CD4-positive, alpha-beta T cell (primary cell): ENCODE measurements at regions not wholly inside any gene's neighbourhood (a gene's known extent, or its start where the extent isn't known, plus 50 kb on each side); places are given as distances from the start of the nearest gene placed in this dataset.
A peak's percentile ranks its signal among the peaks of the same experiment; 100 is the strongest.

ENCODE experiments used
- ATAC-seq: fragments of 200-7000 bp; cut with Tn5 transposase; one replicate; pipeline ENCODE4 v1.10.0; 2022; ENCODE audit warnings: mild to moderate bottlenecking; ENCODE audit not compliant: poor library complexity
- CTCF ChIA-PET: fragments of 350-600 bp; sonication (Branson Sonifier 250); formaldehyde crosslinking; loops from one replicate; lab custom pipeline; 2021; ENCODE audit warnings: antibody characterized with exemption, inconsistent platforms; lab: Charles Lee
- POLR2A ChIA-PET: fragments of 350-600 bp; sonication (Branson Sonifier 250); formaldehyde crosslinking; loops from one replicate; lab custom pipeline; 2021; ENCODE audit warnings: antibody characterized with exemption, inconsistent platforms; lab: Charles Lee
- DNase-seq, 14 experiments: peaks; one replicate each; pipeline ENCODE4 v3.0.0-alpha.2; 2013 to 2020; ENCODE audit warnings: mixed read lengths in 2 of 14
- H3K27ac ChIP-seq, 2 donors: one replicate each; pipeline versions ENCODE4 v1.5.1 to v1.7.0; 2013; ENCODE audit warnings: low read length in 2 of 2, low read depth in 1 of 2, mild to moderate bottlenecking in 1 of 2
- H3K27me3 ChIP-seq, 2 experiments: 1 replicate in 1 of 2; 2 replicates in 1 of 2; pipeline versions ENCODE4 v1.6.1 to v1.7.0; 2013; ENCODE audit warnings: low read length in 2 of 2, control low read depth in 1 of 2, mild to moderate bottlenecking in 1 of 2, moderate library complexity in 1 of 2; ENCODE audit not compliant: insufficient read depth in 2 of 2, control insufficient read depth in 1 of 2
- H3K36me3 ChIP-seq: one replicate; pipeline ENCODE4 v1.6.1; 2013; ENCODE audit warnings: low read length, control low read depth; ENCODE audit not compliant: insufficient read depth
- H3K4me1 ChIP-seq: one replicate; pipeline ENCODE4 v1.6.1; 2013; ENCODE audit warnings: low read length, control low read depth; ENCODE audit not compliant: insufficient read depth
- H3K4me3 ChIP-seq: one replicate; pipeline ENCODE4 v1.5.1; 2013; ENCODE audit warnings: mild to moderate bottlenecking, low read length, moderate library complexity
- H3K9me3 ChIP-seq, 2 experiments: 1 replicate in 1 of 2; 2 replicates in 1 of 2; pipeline versions ENCODE4 v1.6.1 to v1.7.0; 2013; ENCODE audit warnings: low read length in 2 of 2, mild to moderate bottlenecking in 2 of 2, control low read depth in 1 of 2, moderate library complexity in 1 of 2; ENCODE audit not compliant: control insufficient read depth in 1 of 2, insufficient read depth in 1 of 2
- H3K27ac Mint-ChIP-seq: one replicate; pipeline ENCODE4 v1.8.0; 2020; ENCODE audit warnings: mixed read lengths
- H3K27me3 Mint-ChIP-seq: one replicate; pipeline ENCODE4 v1.8.0; 2021; ENCODE audit warnings: mixed read lengths
- H3K36me3 Mint-ChIP-seq: one replicate; pipeline ENCODE4 v1.8.0; 2021; ENCODE audit warnings: low read depth, mixed read lengths
- H3K4me1 Mint-ChIP-seq: one replicate; pipeline ENCODE4 v1.8.0; 2021; ENCODE audit warnings: low read depth, mixed read lengths
- H3K4me3 Mint-ChIP-seq: one replicate; pipeline ENCODE4 v1.8.0; 2020; ENCODE audit warnings: mild to moderate bottlenecking, mixed read lengths
- H3K9me3 Mint-ChIP-seq: one replicate; pipeline ENCODE4 v1.8.0; 2020; ENCODE audit warnings: mixed read lengths
- CTCF ChIP-seq: fragments of 200-600 bp; IDR thresholded peaks from one replicate; pipeline ENCODE4 v1.8.0; 2022; ENCODE audit warnings: antibody characterized with exemption, mild to moderate bottlenecking
- intact Hi-C, 2 experiments: fragments of 100-400 bp; cut with DNase I in 1 of 2; cut with micrococcal nuclease in 1 of 2; formaldehyde crosslinking; loops; one replicate each; pipeline versions ENCODE4 v1.15.1 to v1.9.0; 2023 to 2025; cut with DNase I, micrococcal nuclease

- Histone ChIP-seq H3K27me3 (peaks cover 8 to 17% of the 10 kb centered on the region in 2 experiments), H3K4me1 (no peaks in the 10 kb centered on the region), H3K36me3 (no peaks in the 10 kb centered on the region), H3K27ac (no peak overlapping the region), H3K9me3 (no peaks in the 10 kb centered on the region), H3K4me3 (no peak overlapping the region)
- DNase-seq (no peak), ATAC-seq (no peak)
- H3K27ac Mint-ChIP-seq, result no peak overlapping the region
- ChIA-PET POLR2A (no interaction called here), CTCF (no interaction called here)
- no peaks in the 10 kb centered on the region for H3K4me1 Mint-ChIP-seq
- peaks cover 44% of the 10 kb centered on the region for H3K27me3 Mint-ChIP-seq
- no peaks in the 10 kb centered on the region for H3K36me3 Mint-ChIP-seq
- intact Hi-C loops, result no loop called here
- no peak overlapping the region for H3K4me3 Mint-ChIP-seq
- no peaks in the 10 kb centered on the region for H3K9me3 Mint-ChIP-seq
- no peak for TF ChIP-seq CTCF
These were observed 87.8 kb upstream of the ATF3 start for GRCh38 chr1:212520746-212521145.

GRCh38 chr1:212525479-212526110 lies 83.0 kb upstream of the ATF3 start:
- Histone ChIP-seq H3K36me3 (no peaks in the 10 kb centered on the region), H3K4me1 (no peaks in the 10 kb centered on the region), H3K27ac (no peak overlapping the region), H3K9me3 (no peaks in the 10 kb centered on the region), H3K4me3 (no peak overlapping the region), H3K27me3 (peaks cover 0 to 7% of the 10 kb centered on the region in 2 experiments)
- ATAC-seq, result no peak
- no peak overlapping the region for H3K4me3 Mint-ChIP-seq
- no peaks in the 10 kb centered on the region for H3K4me1 Mint-ChIP-seq
- ChIA-PET CTCF (no interaction called here), POLR2A (no interaction called here)
- no peak overlapping the region for H3K27ac Mint-ChIP-seq
- H3K27me3 Mint-ChIP-seq, result peaks cover 21% of the 10 kb centered on the region
- H3K36me3 Mint-ChIP-seq, result no peaks in the 10 kb centered on the region
- peak in 1 of 14 experiments; percentile 16 for DNase-seq
- TF ChIP-seq CTCF, result no peak
- intact Hi-C loops, result no loop called here
- H3K9me3 Mint-ChIP-seq, result no peaks in the 10 kb centered on the region

- CTCF ChIA-PET, result interaction anchor here (1.0 kb wide), 1 partner anchor 139 kb away, joined by 3 read pairs; no protein-coding TSS in a partner anchor
- Mint-ChIP-seq H3K4me1 (no peaks in the 10 kb centered on the region), H3K27ac (no peak overlapping the region), H3K27me3 (peaks cover 24% of the 10 kb centered on the region), H3K4me3 (no peak overlapping the region), H3K36me3 (no peaks in the 10 kb centered on the region), H3K9me3 (no peaks in the 10 kb centered on the region)
- H3K27ac ChIP-seq, result no peak overlapping the region
- H3K9me3 ChIP-seq, result no peaks in the 10 kb centered on the region
- no peaks in the 10 kb centered on the region for H3K4me1 ChIP-seq
- DNase-seq (no peak), ATAC-seq (no peak)
- H3K4me3 ChIP-seq, result no peak overlapping the region
- no peaks in the 10 kb centered on the region for H3K36me3 ChIP-seq
- intact Hi-C loops, result no loop called here
- H3K27me3 ChIP-seq, result peaks cover 0 to 7% of the 10 kb centered on the region in 2 experiments
- TF ChIP-seq CTCF, result no peak
- POLR2A ChIA-PET, result no interaction called here
These were observed 82.5 kb upstream of the ATF3 start for GRCh38 chr1:212526111-212526491.
